GM23338 (cell line): ENCODE measurements at regions not wholly inside any gene's neighbourhood (a gene's known extent, or its start where the extent isn't known, plus 50 kb on each side); places are given as distances from the start of the nearest gene placed in this dataset.

Experiments used
- ATAC-seq: fragments of 200-7000 bp; cut with Tn5 transposase; 3 replicates; pipeline ENCODE4 v1.9.1; 2020
- DNase-seq: peaks from one replicate; pipeline ENCODE4 v3.0.0-alpha.2; 2015; ENCODE audit warnings: low spot score
- H2AFZ ChIP-seq: fragments of 200-600 bp; sonication (generic); 2 replicates; pipeline ENCODE4 v1.8.0; 2016; ENCODE audit warnings: antibody characterized with exemption, mild to moderate bottlenecking, moderate library complexity
- H3F3A ChIP-seq: fragments of 200-600 bp; sonication (generic); replicated peaks from 2 replicates; pipeline ENCODE4 v1.8.0; 2017; ENCODE audit warnings: antibody characterized with exemption, mixed run types, low read depth
- H3K27ac ChIP-seq: fragments of 200-600 bp; sonication (generic); 2 replicates; pipeline ENCODE4 v1.6.1; 2016; ENCODE audit warnings: low read depth
- H3K27me3 ChIP-seq: fragments of 200-600 bp; sonication (generic); 2 replicates; pipeline ENCODE4 v1.8.0; 2016; ENCODE audit warnings: mild to moderate bottlenecking, mixed run types, moderate library complexity; ENCODE audit not compliant: insufficient read depth
- H3K36me3 ChIP-seq: fragments of 200-600 bp; sonication (generic); 2 replicates; pipeline ENCODE4 v1.8.0; 2016; ENCODE audit warnings: mild to moderate bottlenecking; ENCODE audit not compliant: insufficient read depth
- H3K4me1 ChIP-seq: fragments of 200-600 bp; sonication (generic); 2 replicates; pipeline ENCODE4 v1.8.0; 2016; ENCODE audit warnings: mild to moderate bottlenecking, moderate library complexity; ENCODE audit not compliant: insufficient read depth
- H3K4me2 ChIP-seq: fragments of 200-600 bp; sonication (generic); 2 replicates; pipeline ENCODE4 v1.7.1; 2017; ENCODE audit warnings: mixed run types
- H3K4me3 ChIP-seq: fragments of 200-600 bp; sonication (generic); 2 replicates; pipeline ENCODE4 v1.6.1; 2016; ENCODE audit warnings: mixed run types
- H3K79me2 ChIP-seq: fragments of 200-600 bp; sonication (generic); replicated peaks from 2 replicates; pipeline ENCODE4 v1.8.0; 2017; ENCODE audit warnings: mild to moderate bottlenecking; ENCODE audit not compliant: insufficient read depth
- H3K9me2 ChIP-seq: fragments of 200-600 bp; sonication (generic); 2 replicates; pipeline ENCODE4 v1.8.0; 2017; ENCODE audit not compliant: insufficient read depth
- H4K20me1 ChIP-seq: fragments of 200-600 bp; sonication (generic); replicated peaks from 2 replicates; pipeline ENCODE4 v1.8.0; 2017; ENCODE audit warnings: mild to moderate bottlenecking; ENCODE audit not compliant: insufficient read depth
- H3K27ac Mint-ChIP-seq: 2 replicates; pipeline ENCODE4 v1.8.0; 2020; ENCODE audit warnings: inconsistent platforms, mild to moderate bottlenecking, moderate library complexity, mixed read lengths
- H3K27me3 Mint-ChIP-seq: 3 replicates; pipeline ENCODE4 v1.8.0; 2022; ENCODE audit warnings: low read depth, mild to moderate bottlenecking, moderate library complexity, mixed read lengths, inconsistent platforms; ENCODE audit not compliant: insufficient read depth, poor library complexity
- H3K36me3 Mint-ChIP-seq: 3 replicates; pipeline ENCODE4 v1.8.0; 2021; ENCODE audit warnings: low read depth, mild to moderate bottlenecking, inconsistent platforms, moderate library complexity, mixed read lengths
- H3K4me1 Mint-ChIP-seq: 3 replicates; pipeline ENCODE4 v1.8.0; 2020; ENCODE audit warnings: mild to moderate bottlenecking, inconsistent platforms, mixed read lengths
- H3K4me3 Mint-ChIP-seq: 3 replicates; pipeline ENCODE4 v1.8.0; 2021; ENCODE audit warnings: moderate library complexity, mild to moderate bottlenecking, inconsistent platforms, mixed read lengths
- H3K9me3 Mint-ChIP-seq: 3 replicates; pipeline ENCODE4 v1.8.0; 2020; ENCODE audit warnings: moderate library complexity, mild to moderate bottlenecking, inconsistent platforms, mixed read lengths
- EZH2 ChIP-seq: fragments of 200-600 bp; sonication (generic); IDR thresholded peaks from one replicate; pipeline ENCODE4 v1.8.0; 2017; ENCODE audit warnings: antibody characterized with exemption, mild to moderate bottlenecking, low read depth; ENCODE audit not compliant: unreplicated experiment
- EZH2phosphoT487 ChIP-seq: fragments of 200-600 bp; sonication (generic); IDR thresholded peaks from one replicate; pipeline ENCODE4 v1.8.1; 2018; ENCODE audit warnings: antibody characterized with exemption; ENCODE audit not compliant: unreplicated experiment
- NANOG ChIP-seq: IDR thresholded peaks from 2 replicates; pipeline ENCODE4 v1.6.1; 2016; ENCODE audit warnings: antibody characterized with exemption, borderline replicate concordance
- POLR2AphosphoS5 ChIP-seq: IDR thresholded peaks from 2 replicates; pipeline ENCODE4 v1.6.1; 2016; ENCODE audit warnings: antibody characterized with exemption, low read depth
- STAT1 ChIP-seq: IDR thresholded peaks from one replicate; pipeline ENCODE4 v1.6.1; 2016; ENCODE audit warnings: antibody characterized with exemption; ENCODE audit not compliant: unreplicated experiment
- ZNF114 ChIP-seq: fragments of 250-450 bp; sonication (Bioruptor Pico); IDR thresholded peaks from 2 replicates; pipeline ENCODE4 v1.5.0; 2020; ENCODE audit warnings: mild to moderate bottlenecking, moderate library complexity
- ZNF331 ChIP-seq: fragments of 250-450 bp; sonication (Bioruptor Pico); IDR thresholded peaks from 2 replicates; pipeline ENCODE4 v1.5.0; 2020; ENCODE audit warnings: low read depth, mild to moderate bottlenecking, moderate library complexity
- TF ChIP-seq, protein P1 (sequence below): IDR thresholded peaks from 2 replicates; pipeline ENCODE4 v1.6.1; 2016; ENCODE audit warnings: antibody characterized with exemption
- TF ChIP-seq, protein P2 (sequence below), 2 experiments: fragments of 200-600 bp in 1 of 2; sonication (generic) in 1 of 2; conservative IDR thresholded peaks; 2 replicates each; pipeline versions ENCODE4 v1.5.1 to v1.6.1; 2016 to 2017; ENCODE audit warnings: antibody characterized with exemption in 2 of 2, low read depth in 2 of 2, mild to moderate bottlenecking in 2 of 2, moderate library complexity in 1 of 2

DNA sequence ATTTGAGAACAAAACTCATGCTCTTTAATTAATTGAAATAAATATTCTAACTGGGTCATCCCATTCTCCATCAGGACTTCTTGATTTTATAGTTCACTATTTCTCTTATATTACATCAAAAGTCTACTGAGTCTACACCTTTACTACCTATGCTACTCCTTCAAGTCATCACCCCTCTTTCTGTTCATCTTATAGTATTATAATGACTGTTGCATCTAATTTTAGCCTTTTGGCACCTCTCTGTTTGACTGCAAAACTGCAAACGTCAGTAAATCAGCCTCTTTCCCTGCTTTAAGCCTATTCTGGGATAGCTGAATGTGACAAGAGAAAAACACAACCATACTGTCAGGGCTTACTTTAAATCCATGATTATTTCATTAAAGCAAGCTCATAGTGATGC is 639.1 kb downstream of the GABRG1 start:
- Histone ChIP-seq H2AFZ (no peak overlapping the region), H3K27me3 (no peaks in the 10 kb centered on the region), H3F3A (no peaks in the 10 kb centered on the region), H3K9me2 (no peaks in the 10 kb centered on the region; the same call in 1 of the 2 replicates), H3K4me2 (no peak overlapping the region), H3K27ac (no peak overlapping the region), H3K4me1 (no peaks in the 10 kb centered on the region), H3K79me2 (no peaks in the 10 kb centered on the region), H3K36me3 (no peaks in the 10 kb centered on the region), H4K20me1 (no peaks in the 10 kb centered on the region), H3K4me3 (no peak overlapping the region)
- Mint-ChIP-seq H3K27me3 (no peaks in the 10 kb centered on the region), H3K36me3 (no peaks in the 10 kb centered on the region), H3K9me3 (peaks cover 47% of the 10 kb centered on the region), H3K4me3 (no peak overlapping the region), H3K4me1 (no peaks in the 10 kb centered on the region), H3K27ac (no peak overlapping the region)
- TF ChIP-seq, protein P1, sequence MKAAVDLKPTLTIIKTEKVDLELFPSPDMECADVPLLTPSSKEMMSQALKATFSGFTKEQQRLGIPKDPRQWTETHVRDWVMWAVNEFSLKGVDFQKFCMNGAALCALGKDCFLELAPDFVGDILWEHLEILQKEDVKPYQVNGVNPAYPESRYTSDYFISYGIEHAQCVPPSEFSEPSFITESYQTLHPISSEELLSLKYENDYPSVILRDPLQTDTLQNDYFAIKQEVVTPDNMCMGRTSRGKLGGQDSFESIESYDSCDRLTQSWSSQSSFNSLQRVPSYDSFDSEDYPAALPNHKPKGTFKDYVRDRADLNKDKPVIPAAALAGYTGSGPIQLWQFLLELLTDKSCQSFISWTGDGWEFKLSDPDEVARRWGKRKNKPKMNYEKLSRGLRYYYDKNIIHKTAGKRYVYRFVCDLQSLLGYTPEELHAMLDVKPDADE, result no peak
- TF ChIP-seq, protein P2, sequence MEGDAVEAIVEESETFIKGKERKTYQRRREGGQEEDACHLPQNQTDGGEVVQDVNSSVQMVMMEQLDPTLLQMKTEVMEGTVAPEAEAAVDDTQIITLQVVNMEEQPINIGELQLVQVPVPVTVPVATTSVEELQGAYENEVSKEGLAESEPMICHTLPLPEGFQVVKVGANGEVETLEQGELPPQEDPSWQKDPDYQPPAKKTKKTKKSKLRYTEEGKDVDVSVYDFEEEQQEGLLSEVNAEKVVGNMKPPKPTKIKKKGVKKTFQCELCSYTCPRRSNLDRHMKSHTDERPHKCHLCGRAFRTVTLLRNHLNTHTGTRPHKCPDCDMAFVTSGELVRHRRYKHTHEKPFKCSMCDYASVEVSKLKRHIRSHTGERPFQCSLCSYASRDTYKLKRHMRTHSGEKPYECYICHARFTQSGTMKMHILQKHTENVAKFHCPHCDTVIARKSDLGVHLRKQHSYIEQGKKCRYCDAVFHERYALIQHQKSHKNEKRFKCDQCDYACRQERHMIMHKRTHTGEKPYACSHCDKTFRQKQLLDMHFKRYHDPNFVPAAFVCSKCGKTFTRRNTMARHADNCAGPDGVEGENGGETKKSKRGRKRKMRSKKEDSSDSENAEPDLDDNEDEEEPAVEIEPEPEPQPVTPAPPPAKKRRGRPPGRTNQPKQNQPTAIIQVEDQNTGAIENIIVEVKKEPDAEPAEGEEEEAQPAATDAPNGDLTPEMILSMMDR (conservative IDR thresholded peaks at IDR 0.05; ENCODE audit: low read depth in 2 of 2), result no peak
- no peak for TF ChIP-seq ZNF114 (CRISPR knock-in tag)
- no peak for TF ChIP-seq POLR2AphosphoS5
- no peak for TF ChIP-seq STAT1
- ATAC-seq, result no peak
- DNase-seq, result no peak

DNA sequence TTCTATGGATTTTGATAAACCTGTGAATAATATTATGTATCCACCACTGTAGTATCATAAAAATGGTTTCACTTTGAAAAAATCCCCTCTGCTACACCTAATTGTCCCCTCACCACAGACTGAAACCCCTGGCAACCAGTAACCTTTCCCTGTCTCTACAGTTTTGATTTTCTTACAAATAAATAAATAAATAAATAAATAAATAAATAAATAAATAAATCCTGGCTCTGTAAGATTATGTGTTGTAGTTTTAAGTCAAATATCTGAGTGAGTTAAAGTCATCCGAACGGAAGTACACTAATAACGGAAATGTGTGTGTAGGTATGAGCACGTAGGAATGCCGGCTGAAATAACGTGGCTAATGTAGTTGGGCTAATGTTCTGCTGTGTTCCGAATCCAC is 641.5 kb downstream of the GABRG1 start:
- no peaks in the 10 kb centered on the region for H3K36me3 ChIP-seq
- no peak for TF ChIP-seq EZH2
- TF ChIP-seq EZH2phosphoT487, result no peak
- TF ChIP-seq, protein P1, result no peak
- TF ChIP-seq NANOG, result no peak
- TF ChIP-seq, protein P2 (conservative IDR thresholded peaks at IDR 0.05; ENCODE audit: low read depth in 2 of 2), result no peak
- TF ChIP-seq ZNF331, result no peak
- no peak for TF ChIP-seq POLR2AphosphoS5
- H3K27me3 ChIP-seq, result no peaks in the 10 kb centered on the region
- no peak overlapping the region for H3K4me2 ChIP-seq
- H3F3A ChIP-seq, result no peaks in the 10 kb centered on the region
- Mint-ChIP-seq H3K9me3 (peaks cover 50% of the 10 kb centered on the region), H3K27ac (no peak overlapping the region), H3K27me3 (no peaks in the 10 kb centered on the region), H3K36me3 (no peaks in the 10 kb centered on the region; the same call in 2 of the 3 replicates), H3K4me1 (no peaks in the 10 kb centered on the region), H3K4me3 (no peak overlapping the region)
- H3K4me3 ChIP-seq, result no peak overlapping the region
- H3K79me2 ChIP-seq, result no peaks in the 10 kb centered on the region
- H3K27ac ChIP-seq, result no peak overlapping the region
- no peaks in the 10 kb centered on the region; the same call in 1 of the 2 replicates for H3K9me2 ChIP-seq
- H3K4me1 ChIP-seq, result no peaks in the 10 kb centered on the region
- no peaks in the 10 kb centered on the region for H4K20me1 ChIP-seq
- ATAC-seq (no peak), DNase-seq (no peak)
- H2AFZ ChIP-seq, result peak overlapping the region; percentile 60; the same call in 1 of the 2 replicates
